ENCODE measurements at regions not wholly inside any gene's neighbourhood (a gene's known extent, or its start where the extent isn't known, plus 50 kb on each side); places are given as distances from the start of the nearest gene placed in this dataset.

GRCh38 chrX:34562006-34562405 is 95.1 kb downstream of the TMEM47 start:
- no peak overlapping the region for H3K9ac ChIP-seq (ENCODE audit: low read length)
- CTCF ChIA-PET: no interaction called here

DNA sequence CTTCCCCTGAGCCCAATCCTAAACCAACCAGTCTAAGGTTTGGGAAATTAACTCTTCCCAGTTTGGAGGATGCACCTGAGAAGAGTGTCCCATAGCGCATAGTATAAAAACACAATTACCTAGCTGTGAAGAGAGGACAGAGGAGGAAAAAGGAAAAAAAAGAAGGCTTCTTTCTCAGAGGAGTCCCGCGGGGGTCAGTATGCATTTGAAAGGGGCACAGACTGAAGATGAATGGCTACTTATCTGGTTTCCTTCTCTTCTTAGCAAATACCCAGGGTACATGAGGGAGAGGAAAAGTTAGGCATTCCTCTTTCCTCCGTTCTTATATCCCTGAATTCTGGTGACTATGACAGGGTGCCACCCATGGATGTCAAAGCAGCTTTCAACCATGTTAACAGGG is 96.9 kb downstream of the TMEM47 start:
- H3K79me2 ChIP-seq (ENCODE audit: control insufficient read depth, insufficient read depth, low read length): no peaks in the 10 kb centered on the region

More at GRCh38 chrX:34562006-34562405, 95.1 kb downstream of the TMEM47 start:
- ATAC-seq (ENCODE audit: low read depth): no peak
- H3K4me1 Mint-ChIP-seq: no peaks in the 10 kb centered on the region
- no peaks in the 10 kb centered on the region for H3K36me3 ChIP-seq (replicated peaks in 1 of 2; ENCODE audit: control extremely low read depth in 1 of 2, control insufficient read depth in 1 of 2, extremely low read depth in 1 of 2, insufficient read depth in 2 of 2, low read length in 1 of 2)
- intact Hi-C loops (cut with micrococcal nuclease): no loop called here
- no peaks in the 10 kb centered on the region for H3K27me3 ChIP-seq (replicated peaks in 1 of 4; ENCODE audit: control extremely low read depth in 1 of 4, control insufficient read depth in 3 of 4, insufficient read depth in 4 of 4, low read length in 3 of 4)
- H3K9me3 Mint-ChIP-seq (ENCODE audit: insufficient read depth): no peaks in the 10 kb centered on the region
- POLR2A ChIA-PET: no interaction called here
- TF ChIP-seq EZH2 (IDR thresholded peaks at IDR 0.05; ENCODE audit: borderline replicate concordance, insufficient read depth, low read depth, low read length, poor library complexity, severe bottlenecking): no peak
- TF ChIP-seq CTCF (IDR thresholded peaks at IDR 0.05): no peak
- H2AFZ ChIP-seq (ENCODE audit: insufficient read depth, low read depth, low read length, poor library complexity, severe bottlenecking): no peak overlapping the region
- no peak overlapping the region for H3K4me3 ChIP-seq (ENCODE audit: control extremely low read depth in 1 of 5, extremely low read depth in 1 of 5, insufficient read depth in 1 of 5, low read depth in 2 of 5, low read length in 4 of 5)
- H3K9me3 ChIP-seq (ENCODE audit: control extremely low read depth in 1 of 3, control insufficient read depth in 2 of 3, insufficient read depth in 1 of 3, low read length in 2 of 3): no peaks in the 10 kb centered on the region
- no peaks in the 10 kb centered on the region for H3K4me1 ChIP-seq (ENCODE audit: control insufficient read depth in 2 of 2, insufficient read depth in 2 of 2, low read length in 2 of 2)
- no peak overlapping the region for H3K27ac ChIP-seq (ENCODE audit: low read length in 2 of 2)
- H4K20me1 ChIP-seq (ENCODE audit: control insufficient read depth, insufficient read depth, low read length, poor library complexity, severe bottlenecking): no peaks in the 10 kb centered on the region
- H3K4me3 Mint-ChIP-seq: no peak overlapping the region
- no peaks in the 10 kb centered on the region for H3K27me3 Mint-ChIP-seq
- no peak overlapping the region for H3K27ac Mint-ChIP-seq
- DNase-seq: no peak
- H3K4me2 ChIP-seq (replicated peaks; ENCODE audit: low read depth, low read length, poor library complexity, severe bottlenecking): no peak overlapping the region
- H3K79me2 ChIP-seq (ENCODE audit: control insufficient read depth, insufficient read depth, low read length): no peaks in the 10 kb centered on the region

More for the DNA sequence above, 96.9 kb downstream of the TMEM47 start:
- Histone ChIP-seq H3K27me3 (replicated peaks in 1 of 4; ENCODE audit: control extremely low read depth in 1 of 4, control insufficient read depth in 3 of 4, insufficient read depth in 4 of 4, low read length in 3 of 4) (no peaks in the 10 kb centered on the region), H2AFZ (ENCODE audit: insufficient read depth, low read depth, low read length, poor library complexity, severe bottlenecking) (no peak overlapping the region), H3K9me3 (ENCODE audit: control extremely low read depth in 1 of 3, control insufficient read depth in 2 of 3, insufficient read depth in 1 of 3, low read length in 2 of 3) (no peaks in the 10 kb centered on the region), H3K36me3 (replicated peaks in 1 of 2; ENCODE audit: control extremely low read depth in 1 of 2, control insufficient read depth in 1 of 2, extremely low read depth in 1 of 2, insufficient read depth in 2 of 2, low read length in 1 of 2) (no peaks in the 10 kb centered on the region), H4K20me1 (ENCODE audit: control insufficient read depth, insufficient read depth, low read length, poor library complexity, severe bottlenecking) (no peaks in the 10 kb centered on the region), H3K9ac (ENCODE audit: low read length) (no peak overlapping the region), H3K4me1 (ENCODE audit: control insufficient read depth in 2 of 2, insufficient read depth in 2 of 2, low read length in 2 of 2) (no peaks in the 10 kb centered on the region), H3K4me3 (ENCODE audit: control extremely low read depth in 1 of 5, extremely low read depth in 1 of 5, insufficient read depth in 1 of 5, low read depth in 2 of 5, low read length in 4 of 5) (no peak overlapping the region), H3K4me2 (replicated peaks; ENCODE audit: low read depth, low read length, poor library complexity, severe bottlenecking) (no peak overlapping the region), H3K27ac (ENCODE audit: low read length in 2 of 2) (no peak overlapping the region)
- intact Hi-C loops (cut with micrococcal nuclease): no loop called here
- H3K9me3 Mint-ChIP-seq (ENCODE audit: insufficient read depth): peaks cover 2% of the 10 kb centered on the region
- H3K4me1 Mint-ChIP-seq: no peaks in the 10 kb centered on the region
- H3K27me3 Mint-ChIP-seq: no peaks in the 10 kb centered on the region
- ATAC-seq (ENCODE audit: low read depth) (no peak), DNase-seq (no peak)
- POLR2A ChIA-PET: no interaction called here
- no peak for TF ChIP-seq CTCF (IDR thresholded peaks at IDR 0.05)
- no peak for TF ChIP-seq EZH2 (IDR thresholded peaks at IDR 0.05; ENCODE audit: borderline replicate concordance, insufficient read depth, low read depth, low read length, poor library complexity, severe bottlenecking)
- H3K4me3 Mint-ChIP-seq: no peak overlapping the region
- CTCF ChIA-PET: no interaction called here
- no peak overlapping the region for H3K27ac Mint-ChIP-seq
- WGBS (ENCODE audit: insufficient coverage): no CpG with 5 or more reads among the region's 4 CpGs
